ENCODE measurements at regions not wholly inside any gene's neighbourhood (a gene's known extent, or its start where the extent isn't known, plus 50 kb on each side); places are given as distances from the start of the nearest gene placed in this dataset.
"Not testable (repeated sequence)": the region's sequence is repeated elsewhere in the genome, so short reads cannot be mapped to it uniquely, and the experiment has no call there.

DNA sequence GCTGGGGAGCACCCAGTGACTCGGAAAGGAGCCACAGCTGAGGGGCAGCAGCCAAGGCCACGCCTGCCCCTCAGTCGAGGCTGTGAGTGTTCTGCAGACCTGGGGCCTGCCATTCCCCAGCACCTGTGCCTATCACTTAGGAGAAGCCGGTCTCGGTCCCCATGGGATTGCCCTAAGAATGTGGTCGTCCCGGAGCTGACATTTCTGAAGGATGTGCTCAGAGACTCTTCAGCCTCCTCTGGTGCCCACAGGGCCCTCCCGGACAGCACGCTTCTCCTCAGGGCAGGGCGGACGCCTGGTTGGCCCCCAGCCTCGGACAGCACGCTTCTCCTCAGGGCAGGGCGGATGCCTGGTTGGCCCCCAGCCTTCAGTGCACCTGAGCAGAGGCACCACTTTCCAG is 223.9 kb downstream of the ERMARD start:
- H3K36me3 ChIP-seq (ENCODE audit: control insufficient read depth in 1 of 2, insufficient read depth in 2 of 2, low read length in 2 of 2) = no peaks in the 10 kb centered on the region
- no peak overlapping the region for H3K27ac ChIP-seq (ENCODE audit: low read depth, low read length)
- H3K4me3 ChIP-seq (ENCODE audit: low read depth in 1 of 2, low read length in 2 of 2) = no peak overlapping the region
- H3K4me1 ChIP-seq (ENCODE audit: control insufficient read depth in 1 of 2, insufficient read depth in 2 of 2, low read length in 2 of 2) = no peaks in the 10 kb centered on the region
- H3K9me3 ChIP-seq (ENCODE audit: control insufficient read depth in 1 of 2, low read length in 2 of 2) = no peaks in the 10 kb centered on the region
- no peaks in the 10 kb centered on the region for H3K27me3 ChIP-seq (ENCODE audit: control insufficient read depth in 1 of 2, insufficient read depth in 2 of 2, low read length in 2 of 2)
- H3K9ac ChIP-seq (ENCODE audit: low read depth in 1 of 2, low read length in 2 of 2) = no peak overlapping the region

DNA sequence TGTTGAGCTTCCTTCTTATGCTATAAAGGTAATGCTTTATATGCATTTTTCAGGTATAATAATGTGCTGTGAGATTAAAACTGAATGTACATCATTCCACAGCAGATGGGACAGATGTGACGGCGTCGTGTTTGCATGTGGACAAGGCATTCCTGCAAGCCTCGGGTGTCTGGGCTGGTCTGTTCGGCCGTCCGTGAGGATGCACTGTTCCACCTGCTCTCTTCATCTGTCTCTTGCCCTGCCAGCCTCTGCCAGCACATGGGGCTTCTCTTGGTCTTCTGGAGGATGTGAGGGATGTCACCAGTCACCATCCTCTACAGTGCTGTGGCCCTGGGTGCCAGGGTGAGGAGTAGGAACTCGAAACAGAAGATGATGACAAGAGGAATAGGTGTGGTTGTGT is 223.2 kb downstream of the ERMARD start:
- Histone ChIP-seq H3K36me3 (ENCODE audit: control insufficient read depth in 1 of 2, insufficient read depth in 2 of 2, low read length in 2 of 2) (no peaks in the 10 kb centered on the region), H3K4me1 (ENCODE audit: control insufficient read depth in 1 of 2, insufficient read depth in 2 of 2, low read length in 2 of 2) (no peaks in the 10 kb centered on the region), H3K27me3 (ENCODE audit: control insufficient read depth in 1 of 2, insufficient read depth in 2 of 2, low read length in 2 of 2) (no peaks in the 10 kb centered on the region), H3K27ac (ENCODE audit: low read depth, low read length) (no peak overlapping the region), H3K9me3 (ENCODE audit: control insufficient read depth in 1 of 2, low read length in 2 of 2) (no peaks in the 10 kb centered on the region), H3K9ac (ENCODE audit: low read depth in 1 of 2, low read length in 2 of 2) (no peak overlapping the region), H3K4me3 (ENCODE audit: low read depth in 1 of 2, low read length in 2 of 2) (no peak overlapping the region)

DNA sequence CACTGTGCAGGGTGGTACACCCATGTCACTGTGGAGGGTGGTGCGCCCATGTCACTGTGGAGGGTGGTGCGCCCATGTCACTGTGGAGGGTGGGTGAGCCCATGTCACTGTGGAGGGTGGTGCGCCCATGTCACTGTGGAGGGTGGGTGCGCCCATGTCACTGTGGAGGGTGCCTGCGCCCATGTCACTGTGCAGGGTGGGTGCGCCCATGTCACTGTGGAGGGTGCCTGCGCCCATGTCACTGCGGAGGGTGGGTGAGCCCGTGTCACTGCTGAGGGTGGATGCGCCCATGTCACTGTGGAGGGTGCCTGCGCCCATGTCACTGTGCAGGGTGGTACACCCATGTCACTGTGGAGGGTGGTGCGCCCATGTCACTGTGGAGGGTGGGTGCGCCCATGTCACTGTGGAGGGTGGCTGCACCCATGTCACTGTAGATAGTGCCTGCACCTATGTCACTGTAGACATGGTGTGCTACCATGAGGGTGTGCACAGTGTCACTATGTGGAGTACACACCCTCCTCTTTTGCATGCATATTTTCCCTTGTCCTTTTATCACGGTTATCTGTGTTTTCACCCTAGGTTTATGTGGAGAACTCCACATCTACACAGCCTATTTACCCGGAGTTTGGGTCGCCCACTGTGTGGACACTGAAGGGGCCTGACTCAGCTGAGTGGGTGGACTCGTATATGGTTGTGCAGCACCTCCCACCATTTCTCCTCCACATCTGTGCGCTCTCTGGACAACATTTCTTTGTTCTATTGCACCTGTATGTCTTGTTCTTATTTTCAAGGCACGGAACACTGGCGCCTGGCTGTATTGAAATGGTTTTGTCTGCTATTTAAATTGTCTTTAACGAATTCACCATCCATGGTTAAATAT is 222.4 kb downstream of the ERMARD start:
- H3K4me3 ChIP-seq (ENCODE audit: low read depth in 1 of 2, low read length in 2 of 2); H3K36me3 ChIP-seq (ENCODE audit: control insufficient read depth in 1 of 2, insufficient read depth in 2 of 2, low read length in 2 of 2); H3K27ac ChIP-seq (ENCODE audit: low read depth, low read length); H3K9me3 ChIP-seq (ENCODE audit: control insufficient read depth in 1 of 2, low read length in 2 of 2); H3K9ac ChIP-seq (ENCODE audit: low read depth in 1 of 2, low read length in 2 of 2); H3K27me3 ChIP-seq (ENCODE audit: control insufficient read depth in 1 of 2, insufficient read depth in 2 of 2, low read length in 2 of 2); H3K4me1 ChIP-seq (ENCODE audit: control insufficient read depth in 1 of 2, insufficient read depth in 2 of 2, low read length in 2 of 2): not testable (repeated sequence)

DNA sequence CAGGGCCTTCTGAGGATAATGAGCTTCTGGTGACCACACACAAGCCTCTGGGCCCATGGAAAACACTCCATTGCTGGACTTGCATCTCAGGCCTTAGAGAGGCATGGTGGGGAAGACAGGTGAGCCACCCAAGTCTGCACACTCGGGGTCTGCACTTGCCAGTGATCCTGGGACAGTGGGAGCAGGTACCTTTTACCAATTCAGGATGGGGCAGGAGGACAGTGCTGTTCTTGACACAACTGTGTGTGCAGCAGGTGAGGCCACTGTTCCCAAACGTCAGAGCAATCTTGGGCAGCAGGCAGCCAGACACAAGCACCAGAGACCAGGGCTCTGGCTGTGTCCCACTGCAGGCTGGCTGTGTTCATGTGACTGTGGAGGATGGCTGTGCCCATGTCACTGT is 221.3 kb downstream of the ERMARD start:
- Histone ChIP-seq H3K4me3 (ENCODE audit: low read depth in 1 of 2, low read length in 2 of 2) (no peak overlapping the region), H3K9me3 (ENCODE audit: control insufficient read depth in 1 of 2, low read length in 2 of 2) (no peaks in the 10 kb centered on the region)

DNA sequence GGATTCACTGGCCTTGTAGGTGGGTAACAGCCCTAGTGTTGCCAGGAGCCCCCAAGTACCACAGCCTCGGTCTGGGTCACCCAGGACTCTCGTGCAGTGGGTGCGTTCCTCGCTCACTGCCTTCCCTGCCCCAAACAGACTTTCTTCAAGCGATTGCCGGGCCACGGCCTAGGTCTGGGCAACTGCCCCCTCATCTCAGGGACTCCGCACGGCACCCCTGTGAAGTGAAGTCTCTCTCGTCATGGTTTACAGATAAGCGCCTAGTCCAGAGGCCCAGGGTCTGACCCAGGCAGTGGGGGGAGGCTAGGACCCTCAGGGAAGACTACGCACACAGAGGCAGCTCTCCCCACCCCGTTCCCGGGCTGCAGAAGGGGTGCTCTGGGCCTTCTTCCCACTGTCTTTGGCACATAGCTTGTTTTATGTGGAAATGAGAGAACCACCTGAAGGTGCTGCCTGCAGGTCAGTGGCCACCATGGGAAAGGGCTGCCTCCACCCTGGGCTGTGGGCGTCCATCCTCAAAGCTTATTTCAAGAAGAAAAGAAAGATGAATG is 220.8 kb downstream of the ERMARD start:
- H3K9me3 ChIP-seq (ENCODE audit: control insufficient read depth in 1 of 2, low read length in 2 of 2) = no peaks in the 10 kb centered on the region
- no peaks in the 10 kb centered on the region for H3K4me1 ChIP-seq (ENCODE audit: control insufficient read depth in 1 of 2, insufficient read depth in 2 of 2, low read length in 2 of 2)
- no peak overlapping the region for H3K4me3 ChIP-seq (ENCODE audit: low read depth in 1 of 2, low read length in 2 of 2)
- no peaks in the 10 kb centered on the region for H3K36me3 ChIP-seq (ENCODE audit: control insufficient read depth in 1 of 2, insufficient read depth in 2 of 2, low read length in 2 of 2)
- no peak overlapping the region for H3K27ac ChIP-seq (ENCODE audit: low read depth, low read length)
- no peaks in the 10 kb centered on the region for H3K27me3 ChIP-seq (ENCODE audit: control insufficient read depth in 1 of 2, insufficient read depth in 2 of 2, low read length in 2 of 2)
- H3K9ac ChIP-seq (ENCODE audit: low read depth in 1 of 2, low read length in 2 of 2) = no peak overlapping the region

More for the DNA sequence above, 221.3 kb downstream of the ERMARD start:
- H3K36me3 ChIP-seq (ENCODE audit: control insufficient read depth in 1 of 2, insufficient read depth in 2 of 2, low read length in 2 of 2) = no peaks in the 10 kb centered on the region
- no peaks in the 10 kb centered on the region for H3K27me3 ChIP-seq (ENCODE audit: control insufficient read depth in 1 of 2, insufficient read depth in 2 of 2, low read length in 2 of 2)
- no peak overlapping the region for H3K9ac ChIP-seq (ENCODE audit: low read depth in 1 of 2, low read length in 2 of 2)
- no peaks in the 10 kb centered on the region for H3K4me1 ChIP-seq (ENCODE audit: control insufficient read depth in 1 of 2, insufficient read depth in 2 of 2, low read length in 2 of 2)
- H3K27ac ChIP-seq (ENCODE audit: low read depth, low read length) = no peak overlapping the region

DNA sequence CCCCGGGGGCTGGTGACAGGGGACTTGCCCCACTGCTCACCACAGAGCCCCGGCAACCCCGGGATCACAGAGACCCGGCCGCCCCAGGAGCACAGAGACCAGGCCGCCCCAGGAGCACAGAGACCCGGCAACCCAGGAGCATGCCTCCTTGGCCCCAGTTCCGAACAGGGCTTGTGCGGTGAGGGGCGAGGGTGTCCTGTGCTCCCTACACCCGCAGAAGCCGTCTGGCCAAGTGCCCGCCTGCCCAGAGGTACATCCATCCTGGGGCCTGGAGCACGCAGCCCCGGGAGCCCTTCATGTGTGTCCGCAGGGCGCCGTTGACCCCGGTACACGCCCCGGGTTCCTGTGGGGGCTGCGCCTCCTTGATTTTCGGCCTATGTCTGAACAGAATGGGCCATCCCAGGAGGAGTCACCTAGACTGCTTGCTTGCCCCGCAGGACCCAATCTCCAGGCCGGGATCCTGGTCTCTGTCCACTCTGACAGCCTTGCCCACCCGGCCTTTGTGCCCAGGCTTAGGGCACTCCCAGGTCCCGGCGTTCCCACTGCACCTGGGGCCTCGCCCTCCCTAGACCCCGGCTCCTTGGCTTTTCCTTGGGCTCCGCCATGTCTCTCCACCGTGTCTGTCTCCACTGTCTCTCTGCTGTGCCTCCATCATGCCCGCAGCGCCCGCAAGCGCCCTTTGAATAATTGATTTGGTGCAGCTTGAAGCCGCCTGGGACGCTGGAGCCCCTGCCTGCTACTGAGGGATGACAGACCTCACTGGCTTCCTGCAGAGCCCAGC is 219.8 kb downstream of the ERMARD start:
- no peaks in the 10 kb centered on the region for H3K9me3 ChIP-seq (ENCODE audit: control insufficient read depth in 1 of 2, low read length in 2 of 2)
- no peaks in the 10 kb centered on the region for H3K27me3 ChIP-seq (ENCODE audit: control insufficient read depth in 1 of 2, insufficient read depth in 2 of 2, low read length in 2 of 2)
- no peak overlapping the region for H3K9ac ChIP-seq (ENCODE audit: low read depth in 1 of 2, low read length in 2 of 2)
- H3K27ac ChIP-seq (ENCODE audit: low read depth, low read length) = no peak overlapping the region
- H3K4me1 ChIP-seq (ENCODE audit: control insufficient read depth in 1 of 2, insufficient read depth in 2 of 2, low read length in 2 of 2) = no peaks in the 10 kb centered on the region
- no peak overlapping the region for H3K4me3 ChIP-seq (ENCODE audit: low read depth in 1 of 2, low read length in 2 of 2)
- H3K36me3 ChIP-seq (ENCODE audit: control insufficient read depth in 1 of 2, insufficient read depth in 2 of 2, low read length in 2 of 2) = no peaks in the 10 kb centered on the region

DNA sequence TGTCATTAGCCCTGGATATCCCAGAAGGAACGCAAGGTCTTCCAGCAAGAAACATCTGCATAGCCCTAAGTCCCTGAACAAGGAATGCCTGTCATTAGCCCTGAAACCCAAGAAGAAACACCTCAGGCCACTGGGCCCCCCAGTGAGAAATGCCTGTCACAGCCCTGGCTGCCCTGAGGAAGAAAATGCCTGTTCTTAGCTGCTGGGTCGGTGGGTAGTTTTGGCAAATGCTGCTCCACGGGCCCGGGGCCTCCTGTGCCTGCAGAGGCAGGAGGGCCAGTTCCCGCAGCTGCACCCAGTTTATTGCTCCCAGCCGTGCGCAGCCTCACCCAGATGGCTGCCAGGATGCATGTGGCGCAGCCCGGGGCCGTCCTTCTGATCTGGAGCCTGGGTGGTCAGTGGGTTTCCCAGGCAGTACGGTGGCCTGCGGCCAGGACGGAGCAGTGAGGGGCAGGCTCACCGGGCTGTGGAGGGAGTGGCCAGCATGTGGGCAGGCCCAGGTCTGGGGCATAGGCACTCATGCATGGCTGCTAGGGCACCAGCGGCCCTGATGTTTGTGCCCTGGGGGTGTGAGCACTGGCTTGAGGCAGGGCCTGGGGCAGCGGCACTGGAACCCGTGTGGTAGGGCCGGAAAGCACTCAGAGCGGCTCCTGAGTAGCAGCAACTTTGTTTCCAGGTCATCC is 219.0 kb downstream of the ERMARD start:
- H3K27ac ChIP-seq (ENCODE audit: low read depth, low read length) = no peak overlapping the region
- no peak overlapping the region for H3K9ac ChIP-seq (ENCODE audit: low read depth in 1 of 2, low read length in 2 of 2)
- H3K36me3 ChIP-seq (ENCODE audit: control insufficient read depth in 1 of 2, insufficient read depth in 2 of 2, low read length in 2 of 2) = no peaks in the 10 kb centered on the region
- no peaks in the 10 kb centered on the region for H3K27me3 ChIP-seq (ENCODE audit: control insufficient read depth in 1 of 2, insufficient read depth in 2 of 2, low read length in 2 of 2)
- H3K4me1 ChIP-seq (ENCODE audit: control insufficient read depth in 1 of 2, insufficient read depth in 2 of 2, low read length in 2 of 2) = no peaks in the 10 kb centered on the region
- no peaks in the 10 kb centered on the region for H3K9me3 ChIP-seq (ENCODE audit: control insufficient read depth in 1 of 2, low read length in 2 of 2)
- no peak overlapping the region for H3K4me3 ChIP-seq (ENCODE audit: low read depth in 1 of 2, low read length in 2 of 2)

DNA sequence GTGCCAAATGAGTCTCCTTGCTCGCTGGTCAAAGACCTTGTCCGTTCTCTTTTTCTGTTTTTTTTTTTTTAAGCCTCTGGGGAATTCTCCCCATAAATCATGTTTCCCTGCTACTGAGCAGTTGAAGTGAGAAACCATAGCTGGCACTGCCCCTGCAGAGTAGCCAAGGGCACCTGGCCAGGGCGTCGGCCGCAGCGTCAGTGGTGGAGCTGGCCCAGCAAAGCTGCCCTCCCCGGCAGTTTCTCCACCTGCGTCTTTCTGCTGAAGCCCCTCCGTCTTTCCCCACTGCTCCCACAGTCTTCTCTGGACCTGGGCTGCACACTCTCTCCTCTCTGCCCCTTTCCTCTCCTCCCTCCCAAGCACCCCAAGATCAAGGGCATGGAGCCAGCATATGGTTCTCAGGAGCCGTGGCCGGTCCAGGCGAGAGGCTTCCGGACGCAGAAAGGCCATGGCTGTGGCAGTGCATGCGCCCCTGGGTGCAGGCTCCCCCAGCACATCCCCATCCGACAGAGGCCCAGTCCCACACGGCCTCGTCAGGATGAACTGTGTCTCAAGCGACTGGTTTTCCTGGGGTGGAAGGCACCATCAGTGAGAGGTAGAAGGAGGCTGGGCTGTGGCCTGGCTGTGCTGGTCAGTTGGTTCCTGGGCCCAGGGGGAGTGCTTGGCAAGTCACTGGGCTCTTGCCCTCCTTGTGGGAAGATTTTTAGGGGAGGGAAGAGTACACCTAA is 218.1 kb downstream of the ERMARD start:
- no peaks in the 10 kb centered on the region for H3K9me3 ChIP-seq (ENCODE audit: control insufficient read depth in 1 of 2, low read length in 2 of 2)
- H3K9ac ChIP-seq (ENCODE audit: low read depth in 1 of 2, low read length in 2 of 2) = no peak overlapping the region

DNA sequence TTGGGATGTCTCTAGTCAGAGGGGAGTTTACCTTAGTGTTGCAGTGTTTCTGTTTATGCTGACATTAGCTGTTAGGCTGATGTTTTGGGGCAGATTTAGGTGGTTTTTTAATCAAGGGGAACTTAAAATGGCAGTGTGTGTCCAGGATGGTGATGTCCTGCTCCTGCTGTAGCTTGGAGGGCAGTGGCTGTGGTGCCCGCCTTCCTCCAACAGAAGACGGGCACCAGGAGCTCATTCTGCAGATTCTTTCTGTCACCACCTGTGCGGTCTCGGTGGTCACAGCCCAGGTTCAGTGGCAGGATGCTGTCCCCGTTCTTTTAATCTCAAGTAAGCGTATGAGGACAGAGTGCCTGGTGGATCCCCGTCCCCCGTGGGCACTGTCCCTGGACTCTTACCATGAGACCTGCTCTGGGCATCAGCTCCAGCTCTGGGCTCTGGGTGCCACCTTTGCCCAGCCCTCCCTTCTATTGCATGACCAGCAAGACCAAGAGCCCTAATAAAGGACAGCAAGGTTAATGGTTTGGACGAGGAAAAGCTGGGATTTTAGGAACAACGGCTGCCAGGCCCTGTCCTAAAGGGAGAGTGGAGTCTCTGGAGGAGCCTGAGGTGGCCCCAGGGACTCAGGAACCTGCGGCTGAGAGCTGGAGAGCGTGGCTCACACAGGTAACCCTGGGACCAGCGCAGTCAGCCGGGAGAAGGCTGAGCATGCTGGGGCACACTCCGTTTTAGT is 217.3 kb downstream of the ERMARD start:
- no peak overlapping the region for H3K4me3 ChIP-seq (ENCODE audit: low read depth in 1 of 2, low read length in 2 of 2)
- H3K27ac ChIP-seq (ENCODE audit: low read depth, low read length) = no peak overlapping the region
- no peaks in the 10 kb centered on the region for H3K9me3 ChIP-seq (ENCODE audit: control insufficient read depth in 1 of 2, low read length in 2 of 2)
- no peaks in the 10 kb centered on the region for H3K4me1 ChIP-seq (ENCODE audit: control insufficient read depth in 1 of 2, insufficient read depth in 2 of 2, low read length in 2 of 2)
- H3K36me3 ChIP-seq (ENCODE audit: control insufficient read depth in 1 of 2, insufficient read depth in 2 of 2, low read length in 2 of 2) = no peaks in the 10 kb centered on the region
- no peak overlapping the region for H3K9ac ChIP-seq (ENCODE audit: low read depth in 1 of 2, low read length in 2 of 2)
- no peaks in the 10 kb centered on the region for H3K27me3 ChIP-seq (ENCODE audit: control insufficient read depth in 1 of 2, insufficient read depth in 2 of 2, low read length in 2 of 2)

More for the DNA sequence above, 218.1 kb downstream of the ERMARD start:
- H3K36me3 ChIP-seq (ENCODE audit: control insufficient read depth in 1 of 2, insufficient read depth in 2 of 2, low read length in 2 of 2) = no peaks in the 10 kb centered on the region
- H3K4me1 ChIP-seq (ENCODE audit: control insufficient read depth in 1 of 2, insufficient read depth in 2 of 2, low read length in 2 of 2) = no peaks in the 10 kb centered on the region
- H3K27ac ChIP-seq (ENCODE audit: low read depth, low read length) = no peak overlapping the region
- H3K4me3 ChIP-seq (ENCODE audit: low read depth in 1 of 2, low read length in 2 of 2) = no peak overlapping the region
- no peaks in the 10 kb centered on the region for H3K27me3 ChIP-seq (ENCODE audit: control insufficient read depth in 1 of 2, insufficient read depth in 2 of 2, low read length in 2 of 2)

Data from duodenal mucosa (tissue), 2 donors.